Kidney epithelial cell (primary cell): ENCODE measurements at regions not wholly inside any gene's neighbourhood (a gene's known extent, or its start where the extent isn't known, plus 50 kb on each side); places are given as distances from the start of the nearest gene placed in this dataset.

ENCODE experiments used
- DNase-seq: peaks from one replicate; pipeline ENCODE4 v3.0.0-alpha.2; 2010; ENCODE audit warnings: low read depth
- H3K27me3 ChIP-seq: 2 replicates; pipeline ENCODE4 v1.6.0; 2011; ENCODE audit warnings: low read length; ENCODE audit not compliant: control insufficient read depth, insufficient read depth
- H3K36me3 ChIP-seq: 2 replicates; pipeline ENCODE4 v1.5.1; 2011; ENCODE audit warnings: low read length; ENCODE audit not compliant: control insufficient read depth, insufficient read depth
- H3K4me3 ChIP-seq: 2 replicates; pipeline ENCODE4 v1.5.1; 2011; ENCODE audit warnings: low read depth, mild to moderate bottlenecking, control low read depth, low read length
- TF ChIP-seq, protein P1 (sequence below): IDR thresholded peaks from 2 replicates; pipeline ENCODE4 v1.5.1; 2011; ENCODE audit warnings: mild to moderate bottlenecking, moderate library complexity, low read length, control low read depth, inconsistent platforms; ENCODE audit not compliant: insufficient read depth, poor library complexity, severe bottlenecking

DNA sequence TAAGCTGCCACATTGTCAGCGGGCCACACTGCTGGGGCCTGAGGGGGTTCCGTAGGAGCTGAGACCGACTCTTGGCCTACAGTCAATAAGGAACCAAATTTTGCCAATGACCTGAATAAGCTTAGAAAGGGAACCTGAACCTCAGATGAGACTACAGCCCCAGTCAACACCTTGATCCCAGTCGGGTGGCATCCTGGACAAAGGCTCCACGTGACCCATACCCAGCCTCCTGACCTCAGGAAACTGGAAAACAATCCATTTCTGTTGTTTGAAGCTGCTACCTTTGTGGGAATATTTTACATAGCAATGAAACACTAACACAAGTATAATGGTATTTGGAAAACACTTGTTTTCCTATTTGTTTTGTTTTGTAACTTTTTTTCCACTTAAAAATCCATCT, 179.9 kb upstream of the RALGAPA2 start:
- TF ChIP-seq, protein P1, sequence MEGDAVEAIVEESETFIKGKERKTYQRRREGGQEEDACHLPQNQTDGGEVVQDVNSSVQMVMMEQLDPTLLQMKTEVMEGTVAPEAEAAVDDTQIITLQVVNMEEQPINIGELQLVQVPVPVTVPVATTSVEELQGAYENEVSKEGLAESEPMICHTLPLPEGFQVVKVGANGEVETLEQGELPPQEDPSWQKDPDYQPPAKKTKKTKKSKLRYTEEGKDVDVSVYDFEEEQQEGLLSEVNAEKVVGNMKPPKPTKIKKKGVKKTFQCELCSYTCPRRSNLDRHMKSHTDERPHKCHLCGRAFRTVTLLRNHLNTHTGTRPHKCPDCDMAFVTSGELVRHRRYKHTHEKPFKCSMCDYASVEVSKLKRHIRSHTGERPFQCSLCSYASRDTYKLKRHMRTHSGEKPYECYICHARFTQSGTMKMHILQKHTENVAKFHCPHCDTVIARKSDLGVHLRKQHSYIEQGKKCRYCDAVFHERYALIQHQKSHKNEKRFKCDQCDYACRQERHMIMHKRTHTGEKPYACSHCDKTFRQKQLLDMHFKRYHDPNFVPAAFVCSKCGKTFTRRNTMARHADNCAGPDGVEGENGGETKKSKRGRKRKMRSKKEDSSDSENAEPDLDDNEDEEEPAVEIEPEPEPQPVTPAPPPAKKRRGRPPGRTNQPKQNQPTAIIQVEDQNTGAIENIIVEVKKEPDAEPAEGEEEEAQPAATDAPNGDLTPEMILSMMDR: no peak

DNA sequence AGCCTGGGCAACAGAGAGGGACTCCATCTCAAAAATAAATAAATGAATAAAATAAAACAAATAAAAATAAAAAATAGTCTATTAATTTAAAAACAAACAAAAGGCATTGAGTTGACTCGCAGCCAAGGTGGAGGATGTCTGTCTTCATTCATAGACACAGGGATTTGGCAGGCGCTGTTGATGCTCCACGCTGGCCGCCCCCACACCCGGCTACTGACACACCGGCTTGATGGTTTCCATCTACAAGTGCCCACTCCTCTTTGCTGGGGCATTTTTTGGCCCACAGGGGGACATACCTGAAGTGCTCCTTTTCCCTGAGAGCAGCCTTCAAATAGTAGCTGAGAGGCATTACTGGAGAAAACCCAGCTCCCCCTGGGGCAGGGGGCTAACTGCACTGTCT, 178.3 kb upstream of the RALGAPA2 start:
- no peak for DNase-seq
- no peak overlapping the region for H3K4me3 ChIP-seq
- TF ChIP-seq, protein P1: no peak
- no peaks in the 10 kb centered on the region for H3K27me3 ChIP-seq
- no peaks in the 10 kb centered on the region for H3K36me3 ChIP-seq

More for the DNA sequence above, 179.9 kb upstream of the RALGAPA2 start:
- Histone ChIP-seq H3K36me3 (no peaks in the 10 kb centered on the region), H3K4me3 (no peak overlapping the region), H3K27me3 (no peaks in the 10 kb centered on the region)
- no peak for DNase-seq

DNA sequence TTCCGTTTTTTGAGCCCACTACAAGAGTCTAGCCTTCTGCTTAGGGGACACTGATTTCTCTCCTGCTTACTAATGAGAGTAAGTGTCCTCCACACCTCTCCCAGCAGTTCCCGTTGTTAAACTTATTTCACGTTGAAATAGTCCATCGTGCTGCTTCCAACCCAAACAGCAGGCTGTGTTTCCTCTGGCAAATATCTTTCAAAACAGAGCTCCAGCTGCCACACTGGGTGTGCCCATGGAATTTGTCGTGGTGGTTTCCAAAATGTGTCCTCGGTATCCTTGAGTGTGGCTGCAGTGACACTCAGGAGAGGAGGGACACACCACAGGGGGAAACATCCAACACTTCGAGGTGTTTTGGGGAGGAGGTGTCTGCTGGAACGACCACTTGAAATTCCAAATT, 176.5 kb upstream of the RALGAPA2 start:
- DNase-seq: no peak
- no peak overlapping the region for H3K4me3 ChIP-seq
- no peaks in the 10 kb centered on the region for H3K36me3 ChIP-seq
- TF ChIP-seq, protein P1: no peak
- no peaks in the 10 kb centered on the region for H3K27me3 ChIP-seq

DNA sequence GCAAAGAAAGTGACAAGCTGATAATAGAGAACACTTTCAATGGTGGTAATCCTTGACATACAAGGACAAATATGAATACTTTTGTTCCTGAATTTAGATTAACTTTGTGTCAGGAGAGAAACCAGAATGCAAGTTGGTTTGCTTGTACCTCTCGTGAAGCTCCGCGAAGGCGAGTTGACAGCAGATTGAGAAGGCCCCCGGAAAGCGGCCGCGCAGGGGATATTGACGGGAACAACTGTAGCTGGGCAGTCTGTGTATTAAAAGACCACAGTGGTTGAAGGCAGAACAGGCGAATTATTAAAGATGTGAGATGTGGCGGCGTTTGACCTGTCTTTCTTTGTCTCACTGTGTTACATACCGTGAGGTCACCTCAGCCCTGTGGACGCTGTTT, 175.8 kb upstream of the RALGAPA2 start:
- no peak for DNase-seq
- no peak overlapping the region for H3K4me3 ChIP-seq
- TF ChIP-seq, protein P1: no peak
- no peaks in the 10 kb centered on the region for H3K36me3 ChIP-seq
- H3K27me3 ChIP-seq: no peaks in the 10 kb centered on the region

DNA sequence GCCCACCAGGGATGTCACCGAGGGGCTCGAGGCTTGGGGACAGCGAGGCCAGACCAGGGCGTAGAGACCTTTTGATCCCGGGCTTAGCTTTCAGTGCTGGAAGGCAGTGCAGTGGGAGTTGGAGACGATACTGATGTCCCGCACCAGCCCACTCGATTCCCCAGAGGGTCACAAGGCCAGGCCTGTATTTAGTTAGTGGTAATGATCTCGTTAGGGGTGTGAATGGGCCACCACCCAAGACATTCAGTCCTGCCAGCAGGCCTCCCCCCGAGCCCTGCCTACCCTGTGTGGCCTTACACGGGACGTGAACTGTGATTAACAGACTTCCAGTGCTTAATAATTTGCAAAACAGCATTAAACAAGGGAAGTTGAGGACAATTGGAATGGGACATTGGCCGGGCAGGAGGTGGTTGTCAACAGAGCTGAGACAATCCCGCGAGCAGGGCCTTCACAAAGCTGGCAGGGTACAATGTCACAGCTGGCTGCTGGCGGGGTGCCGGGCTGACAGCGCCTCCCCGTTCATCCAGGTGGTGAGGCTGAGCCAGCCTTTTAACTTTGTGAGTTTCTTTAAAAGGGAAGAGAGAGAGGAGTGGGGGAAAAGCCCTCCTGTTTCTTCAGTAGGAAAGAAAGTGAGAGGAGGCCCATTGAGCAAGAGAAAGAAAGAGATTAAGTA, 175.3 kb upstream of the RALGAPA2 start:
- no peak for DNase-seq
- H3K36me3 ChIP-seq: no peaks in the 10 kb centered on the region
- TF ChIP-seq, protein P1: no peak
- no peak overlapping the region for H3K4me3 ChIP-seq
- H3K27me3 ChIP-seq: no peaks in the 10 kb centered on the region

DNA sequence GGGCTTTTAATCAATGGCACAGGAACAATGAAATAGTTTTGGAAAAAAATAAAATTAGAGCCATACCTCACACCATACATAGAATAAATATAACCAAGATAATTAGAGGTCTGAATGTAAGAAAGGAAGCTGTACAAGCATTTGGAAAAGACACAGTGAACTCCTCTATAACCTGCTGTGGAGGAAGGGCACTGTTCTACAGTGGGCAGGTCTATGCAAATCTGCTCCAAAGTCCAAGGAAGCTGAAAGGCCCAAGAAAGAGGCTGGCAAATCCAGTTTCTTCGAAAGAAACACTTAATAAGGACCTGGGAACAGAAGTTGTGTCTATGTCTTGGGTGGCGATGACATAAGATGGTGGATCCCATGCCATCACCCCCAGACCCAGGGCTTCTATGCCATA, 169.4 kb upstream of the RALGAPA2 start:
- Histone ChIP-seq H3K27me3 (no peaks in the 10 kb centered on the region), H3K36me3 (no peaks in the 10 kb centered on the region), H3K4me3 (no peak overlapping the region)
- no peak for DNase-seq
- TF ChIP-seq, protein P1: no peak
